Stomach (tissue), 8 donors: ENCODE measurements at regions not wholly inside any gene's neighbourhood (a gene's known extent, or its start where the extent isn't known, plus 50 kb on each side); places are given as distances from the start of the nearest gene placed in this dataset.

Experiments used
- DNase-seq, 2 donors: peaks; one replicate each; pipeline versions ENCODE4 v3.0.0 to v3.0.0-alpha.2; 2013 to 2019
- H3K27ac ChIP-seq, 5 donors: fragments of 200-600 bp in 4 of 5; sonication (generic) in 4 of 5; one replicate each; pipeline ENCODE4 v1.5.1; 2013 to 2019; ENCODE audit warnings: mild to moderate bottlenecking in 1 of 5, moderate library complexity in 1 of 5
- H3K27me3 ChIP-seq, 3 donors: fragments of 200-600 bp; sonication (generic); one replicate each; pipeline ENCODE4 v1.5.1; 2017 to 2019; ENCODE audit warnings: mixed run types in 1 of 3
- H3K36me3 ChIP-seq, 4 donors: fragments of 200-600 bp; sonication (generic); 1 replicate in 3 of 4; 2 replicates in 1 of 4; pipeline ENCODE4 v1.5.1; 2016 to 2019
- H3K4me1 ChIP-seq, 4 donors: fragments of 200-600 bp; sonication (generic); one replicate each; pipeline ENCODE4 v1.5.1; 2016 to 2019
- H3K4me3 ChIP-seq, 4 donors: fragments of 200-600 bp; sonication (generic) in 3 of 4; one replicate each; pipeline ENCODE4 v1.5.1; 2016 to 2019; ENCODE audit warnings: mild to moderate bottlenecking in 1 of 4
- H3K9me3 ChIP-seq, 4 donors: fragments of 200-600 bp; sonication (generic); one replicate each; pipeline ENCODE4 v1.5.1; 2016 to 2019
- EP300 ChIP-seq: sonication (generic); formaldehyde crosslinking; IDR thresholded peaks from one replicate; pipeline ENCODE4 v1.6.1; 2017; ENCODE audit warnings: antibody characterized with exemption
- POLR2A ChIP-seq, 4 donors: fragments of 450-650 bp; IDR thresholded peaks; one replicate each; pipeline ENCODE4 v1.6.1; 2016; ENCODE audit warnings: antibody characterized with exemption in 4 of 4, control low read depth in 2 of 4, mild to moderate bottlenecking in 1 of 4, moderate library complexity in 1 of 4
- POLR2AphosphoS5 ChIP-seq, 3 donors: sonication (generic); formaldehyde crosslinking; IDR thresholded peaks; one replicate each; pipeline ENCODE4 v1.6.1; 2016; ENCODE audit warnings: antibody characterized with exemption in 3 of 3
- WGBS, 5 donors: extraction: QIAGEN DNeasy Blood & Tissue Kit in 3 of 5; methylation state at CpG; one replicate each; pipeline versions ENCODE4 v1.1.5 to v1.1.7; 2013 to 2018; 5-methylcytosine and 5-hydroxymethylcytosine counted together
- intact Hi-C: fragments of 100-400 bp; cut with DNase I; formaldehyde crosslinking; loops from one replicate; pipeline ENCODE4 v1.15.1; 2023; ENCODE audit warnings: low total_unique reads
- TF ChIP-seq, protein P1 (sequence below), 7 experiments: fragments of 450-650 bp in 4 of 7; fragments of 200-600 bp in 3 of 7; sonication (generic) in 3 of 7; IDR thresholded peaks; one replicate each; pipeline ENCODE4 v1.5.1; 2016 to 2019; ENCODE audit warnings: antibody characterized with exemption in 7 of 7, control low read depth in 2 of 7, mild to moderate bottlenecking in 1 of 7
- donor health status: healthy with polysubstance abuse.
- donor health status: Bipolar disorder and iron deficiency.
- donor health status: healthy.

DNA sequence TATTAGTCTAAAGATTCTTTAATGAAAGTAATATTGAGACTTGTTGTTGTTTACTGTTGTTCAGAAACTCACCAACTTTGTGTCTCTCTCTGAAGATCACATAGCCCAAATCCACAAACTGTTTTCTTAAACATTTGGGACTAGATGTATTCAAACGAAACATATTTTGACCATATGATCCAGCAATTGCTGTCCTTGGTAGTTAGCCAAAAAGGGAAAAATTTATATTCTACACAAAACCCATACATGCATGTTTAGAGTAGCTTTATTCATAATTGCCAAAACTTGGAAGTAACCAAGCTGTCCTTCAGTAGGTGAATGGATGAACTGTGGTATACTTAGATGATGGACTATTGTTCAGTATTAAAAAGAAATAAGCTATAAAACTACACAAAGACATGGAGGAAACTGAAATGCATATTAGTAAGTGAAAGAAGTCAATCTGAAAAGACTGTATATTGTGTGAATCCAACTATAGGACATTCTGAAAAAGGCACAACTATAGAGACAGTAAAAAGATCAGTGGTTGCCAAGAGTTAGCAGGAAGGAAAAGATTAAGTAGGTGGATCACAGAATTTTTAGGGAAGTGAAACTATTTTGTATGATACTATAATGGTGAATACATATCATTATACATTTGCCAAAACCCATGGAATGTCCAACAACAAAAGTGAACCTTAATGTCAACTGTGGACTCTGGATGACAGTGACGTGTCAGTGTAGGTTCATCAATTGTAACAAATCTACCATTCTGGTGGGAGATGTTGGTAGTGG is 442.9 kb downstream of the INSC start:
- Histone ChIP-seq H3K36me3 (no peaks in the 10 kb centered on the region), H3K9me3 (no peaks in the 10 kb centered on the region), H3K27me3 (peaks cover 0 to 9% (median 0%) of the 10 kb centered on the region in 3 donors), H3K27ac (no peak overlapping the region), H3K4me3 (no peak overlapping the region), H3K4me1 (no peaks in the 10 kb centered on the region)
- no peak for DNase-seq
- TF ChIP-seq EP300, result no peak
- TF ChIP-seq, protein P1, sequence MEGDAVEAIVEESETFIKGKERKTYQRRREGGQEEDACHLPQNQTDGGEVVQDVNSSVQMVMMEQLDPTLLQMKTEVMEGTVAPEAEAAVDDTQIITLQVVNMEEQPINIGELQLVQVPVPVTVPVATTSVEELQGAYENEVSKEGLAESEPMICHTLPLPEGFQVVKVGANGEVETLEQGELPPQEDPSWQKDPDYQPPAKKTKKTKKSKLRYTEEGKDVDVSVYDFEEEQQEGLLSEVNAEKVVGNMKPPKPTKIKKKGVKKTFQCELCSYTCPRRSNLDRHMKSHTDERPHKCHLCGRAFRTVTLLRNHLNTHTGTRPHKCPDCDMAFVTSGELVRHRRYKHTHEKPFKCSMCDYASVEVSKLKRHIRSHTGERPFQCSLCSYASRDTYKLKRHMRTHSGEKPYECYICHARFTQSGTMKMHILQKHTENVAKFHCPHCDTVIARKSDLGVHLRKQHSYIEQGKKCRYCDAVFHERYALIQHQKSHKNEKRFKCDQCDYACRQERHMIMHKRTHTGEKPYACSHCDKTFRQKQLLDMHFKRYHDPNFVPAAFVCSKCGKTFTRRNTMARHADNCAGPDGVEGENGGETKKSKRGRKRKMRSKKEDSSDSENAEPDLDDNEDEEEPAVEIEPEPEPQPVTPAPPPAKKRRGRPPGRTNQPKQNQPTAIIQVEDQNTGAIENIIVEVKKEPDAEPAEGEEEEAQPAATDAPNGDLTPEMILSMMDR (IDR thresholded peaks at IDR 0.05), result no peak
- no peak for TF ChIP-seq POLR2A (IDR thresholded peaks at IDR 0.05)
- no peak for TF ChIP-seq POLR2AphosphoS5 (IDR thresholded peaks at IDR 0.05)
- intact Hi-C loops, result no loop called here
- WGBS, 5 donors, result 66 to 85% (median 76%) methylated on average over 2 of the region's 2 CpGs

DNA sequence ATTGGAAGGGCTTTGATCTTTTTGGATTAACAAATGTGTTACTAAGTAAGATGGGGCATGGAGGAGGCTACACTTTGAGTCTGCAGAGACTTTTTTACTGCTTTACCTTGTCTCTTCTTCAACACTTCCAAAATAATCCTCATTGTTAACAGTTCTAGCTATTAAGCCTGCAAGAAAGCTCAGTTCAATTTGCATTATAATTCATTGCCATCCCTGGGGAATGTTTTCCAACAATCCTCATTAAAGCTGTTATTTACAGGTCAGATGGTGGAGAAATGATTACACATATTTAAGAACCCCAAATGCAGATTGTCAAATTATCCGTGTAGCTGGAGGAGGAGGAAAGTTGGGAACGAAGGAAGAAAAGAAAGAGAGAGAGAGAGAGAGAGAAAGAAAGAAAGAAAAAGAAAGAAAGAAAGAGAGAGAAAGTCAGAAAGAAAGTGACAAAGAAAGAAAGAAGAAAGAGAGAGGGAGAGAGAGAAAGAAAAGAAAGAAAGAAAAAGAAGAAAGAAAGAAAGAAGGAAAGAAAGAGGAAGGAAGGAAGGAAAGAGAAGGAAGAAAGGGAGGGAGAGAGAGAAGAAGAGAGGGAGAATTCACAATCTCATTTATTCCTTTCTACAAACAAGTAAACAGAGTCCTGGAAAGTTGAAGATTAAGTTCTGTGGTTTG is 443.9 kb downstream of the INSC start:
- H3K4me3 ChIP-seq, result no peak overlapping the region
- 28 to 61% (median 52%) methylated on average over 2 of the region's 2 CpGs for WGBS, 5 donors
- H3K9me3 ChIP-seq, result no peaks in the 10 kb centered on the region
- intact Hi-C loops, result no loop called here
- no peak for TF ChIP-seq POLR2AphosphoS5 (IDR thresholded peaks at IDR 0.05)
- H3K4me1 ChIP-seq, result no peaks in the 10 kb centered on the region
- peaks cover 0 to 9% (median 0%) of the 10 kb centered on the region in 3 donors for H3K27me3 ChIP-seq
- no peaks in the 10 kb centered on the region for H3K36me3 ChIP-seq
- no peak overlapping the region for H3K27ac ChIP-seq
- DNase-seq, result no peak

- DNase-seq, result no peak
- Histone ChIP-seq H3K4me3 (no peak overlapping the region), H3K4me1 (no peaks in the 10 kb centered on the region), H3K27me3 (peaks cover 0 to 9% (median 0%) of the 10 kb centered on the region in 3 donors), H3K27ac (no peak overlapping the region), H3K36me3 (no peaks in the 10 kb centered on the region), H3K9me3 (no peaks in the 10 kb centered on the region)
- TF ChIP-seq EP300, result no peak
- no peak for TF ChIP-seq POLR2A (IDR thresholded peaks at IDR 0.05)
- TF ChIP-seq, protein P1 (IDR thresholded peaks at IDR 0.05), result no peak
- no peak for TF ChIP-seq POLR2AphosphoS5 (IDR thresholded peaks at IDR 0.05)
- intact Hi-C loops, result no loop called here
- WGBS, 5 donors, result 95 to 98% (median 95%) methylated on average over 32 to 52 of the region's 52 CpGs
Observed at GRCh38 chr11:15560689-15561467, 446.2 kb downstream of the INSC start.

- no peaks in the 10 kb centered on the region for H3K9me3 ChIP-seq
- peaks cover 0 to 9% (median 0%) of the 10 kb centered on the region in 3 donors for H3K27me3 ChIP-seq
- intact Hi-C loops, result no loop called here
- TF ChIP-seq, protein P1 (IDR thresholded peaks at IDR 0.05), result no peak
- no peak for TF ChIP-seq EP300
- TF ChIP-seq POLR2AphosphoS5 (IDR thresholded peaks at IDR 0.05), result no peak
- no peak for TF ChIP-seq POLR2A (IDR thresholded peaks at IDR 0.05)
- H3K4me1 ChIP-seq, result no peaks in the 10 kb centered on the region
- no peaks in the 10 kb centered on the region for H3K36me3 ChIP-seq
- no peak overlapping the region for H3K27ac ChIP-seq
- WGBS, 5 donors, result 88 to 93% (median 90%) methylated on average over 4 of the region's 4 CpGs
- H3K4me3 ChIP-seq, result no peak overlapping the region
- DNase-seq, result no peak
Observed at GRCh38 chr11:15562230-15562629, 447.5 kb downstream of the INSC start.
